Endometrium (tissue), 2 donors: ENCODE measurements at regions not wholly inside any gene's neighbourhood (a gene's known extent, or its start where the extent isn't known, plus 50 kb on each side); places are given as distances from the start of the nearest gene placed in this dataset.

Experiments used
- FAIRE-seq: peaks from 2 replicates; lab custom pipeline; 2012; peaks lifted over from hg19 to GRCh38; lab: Jason Lieb, UNC
- donor health status: control.
- donor health status: control.

- FAIRE-seq = no peak
These were observed 1232.0 kb downstream of the KCNT2 start for GRCh38 chr1:195376190-195376589.

- FAIRE-seq = no peak
These were observed 1234.4 kb downstream of the KCNT2 start for GRCh38 chr1:195373856-195374255.

GRCh38 chr1:195345149-195345548 lies 1263.1 kb downstream of the KCNT2 start:
- no peak for FAIRE-seq

GRCh38 chr1:195337646-195338045 lies 1270.6 kb downstream of the KCNT2 start:
- no peak for FAIRE-seq

- no peak for FAIRE-seq
These were observed 1271.4 kb downstream of the KCNT2 start for GRCh38 chr1:195336812-195337211.

- no peak for FAIRE-seq
These were observed 1272.7 kb downstream of the KCNT2 start for GRCh38 chr1:195335541-195335940.

GRCh38 chr1:195332102-195332501 lies 1276.1 kb downstream of the KCNT2 start:
- FAIRE-seq = no peak

GRCh38 chr1:195328681-195329080 lies 1279.6 kb downstream of the KCNT2 start:
- FAIRE-seq = no peak

- FAIRE-seq = no peak
These were observed 1280.1 kb downstream of the KCNT2 start for GRCh38 chr1:195328102-195328501.

GRCh38 chr1:195327361-195327760 lies 1280.9 kb downstream of the KCNT2 start:
- no peak for FAIRE-seq

GRCh38 chr1:195326325-195326724 lies 1281.9 kb downstream of the KCNT2 start:
- no peak for FAIRE-seq

- FAIRE-seq = no peak
These were observed 1283.1 kb downstream of the KCNT2 start for GRCh38 chr1:195325181-195325580.

- no peak for FAIRE-seq
These were observed 1302.0 kb downstream of the KCNT2 start for GRCh38 chr1:195306281-195306680.

GRCh38 chr1:195294911-195295310 lies 1313.3 kb downstream of the KCNT2 start:
- FAIRE-seq = no peak

GRCh38 chr1:195278644-195279043 lies 1329.6 kb downstream of the KCNT2 start:
- FAIRE-seq = no peak

GRCh38 chr1:195275710-195276109 lies 1332.5 kb downstream of the KCNT2 start:
- FAIRE-seq = no peak

- no peak for FAIRE-seq
These were observed 1356.3 kb downstream of the KCNT2 start for GRCh38 chr1:195251900-195252299.

GRCh38 chr1:195243492-195243891 lies 1364.7 kb downstream of the KCNT2 start:
- no peak for FAIRE-seq

GRCh38 chr1:195241066-195241465 lies 1367.2 kb downstream of the KCNT2 start:
- no peak for FAIRE-seq

- no peak for FAIRE-seq
These were observed 1369.9 kb downstream of the KCNT2 start for GRCh38 chr1:195238313-195238712.

- no peak for FAIRE-seq
These were observed 1371.0 kb downstream of the KCNT2 start for GRCh38 chr1:195236991-195237889.

GRCh38 chr1:195218428-195219212 lies 1389.6 kb downstream of the KCNT2 start:
- no peak for FAIRE-seq

- no peak for FAIRE-seq
These were observed 1406.0 kb downstream of the KCNT2 start for GRCh38 chr1:195202241-195202640.
